ENCODE measurements at regions not wholly inside any gene's neighbourhood (a gene's known extent, or its start where the extent isn't known, plus 50 kb on each side); places are given as distances from the start of the nearest gene placed in this dataset.
A peak's percentile ranks its signal among the peaks of the same experiment; 100 is the strongest.

DNA sequence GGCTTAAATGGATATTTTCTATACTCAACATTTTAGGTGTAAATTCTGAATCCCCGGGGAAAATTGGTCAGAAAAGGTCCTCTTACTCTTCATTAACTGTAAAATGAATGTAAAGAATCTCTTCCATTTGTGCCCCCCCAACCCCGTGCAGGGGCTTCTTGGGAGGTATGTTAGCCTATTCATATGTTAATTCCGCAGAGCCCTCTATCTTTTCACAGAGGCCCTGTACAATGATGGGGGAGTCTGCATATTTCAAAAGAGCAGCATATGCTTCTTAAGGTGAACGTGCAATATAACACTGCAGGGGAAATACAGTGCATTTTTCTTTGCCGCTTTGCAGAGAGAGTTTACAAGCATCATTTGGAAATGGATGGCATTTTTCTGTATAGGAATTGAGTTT lies 88.5 kb upstream of the CXorf66 start:
- no peaks in the 10 kb centered on the region for H3K9me3 Mint-ChIP-seq (ENCODE audit: low read depth)
- H3K36me3 Mint-ChIP-seq (ENCODE audit: insufficient read depth): no peaks in the 10 kb centered on the region
- H3K27me3 Mint-ChIP-seq: peaks cover 73% of the 10 kb centered on the region
- DNase-seq (ENCODE audit: low spot score, unreplicated experiment): no peak
- no peak overlapping the region for H3K4me3 Mint-ChIP-seq (ENCODE audit: low read depth)
- H3K27ac Mint-ChIP-seq: no peak overlapping the region
- peaks cover 4% of the 10 kb centered on the region for H3K4me1 Mint-ChIP-seq (ENCODE audit: low read depth)
- TF ChIP-seq, protein P1, sequence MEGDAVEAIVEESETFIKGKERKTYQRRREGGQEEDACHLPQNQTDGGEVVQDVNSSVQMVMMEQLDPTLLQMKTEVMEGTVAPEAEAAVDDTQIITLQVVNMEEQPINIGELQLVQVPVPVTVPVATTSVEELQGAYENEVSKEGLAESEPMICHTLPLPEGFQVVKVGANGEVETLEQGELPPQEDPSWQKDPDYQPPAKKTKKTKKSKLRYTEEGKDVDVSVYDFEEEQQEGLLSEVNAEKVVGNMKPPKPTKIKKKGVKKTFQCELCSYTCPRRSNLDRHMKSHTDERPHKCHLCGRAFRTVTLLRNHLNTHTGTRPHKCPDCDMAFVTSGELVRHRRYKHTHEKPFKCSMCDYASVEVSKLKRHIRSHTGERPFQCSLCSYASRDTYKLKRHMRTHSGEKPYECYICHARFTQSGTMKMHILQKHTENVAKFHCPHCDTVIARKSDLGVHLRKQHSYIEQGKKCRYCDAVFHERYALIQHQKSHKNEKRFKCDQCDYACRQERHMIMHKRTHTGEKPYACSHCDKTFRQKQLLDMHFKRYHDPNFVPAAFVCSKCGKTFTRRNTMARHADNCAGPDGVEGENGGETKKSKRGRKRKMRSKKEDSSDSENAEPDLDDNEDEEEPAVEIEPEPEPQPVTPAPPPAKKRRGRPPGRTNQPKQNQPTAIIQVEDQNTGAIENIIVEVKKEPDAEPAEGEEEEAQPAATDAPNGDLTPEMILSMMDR (IDR thresholded peaks at IDR 0.05; ENCODE audit: unreplicated experiment): no peak

DNA sequence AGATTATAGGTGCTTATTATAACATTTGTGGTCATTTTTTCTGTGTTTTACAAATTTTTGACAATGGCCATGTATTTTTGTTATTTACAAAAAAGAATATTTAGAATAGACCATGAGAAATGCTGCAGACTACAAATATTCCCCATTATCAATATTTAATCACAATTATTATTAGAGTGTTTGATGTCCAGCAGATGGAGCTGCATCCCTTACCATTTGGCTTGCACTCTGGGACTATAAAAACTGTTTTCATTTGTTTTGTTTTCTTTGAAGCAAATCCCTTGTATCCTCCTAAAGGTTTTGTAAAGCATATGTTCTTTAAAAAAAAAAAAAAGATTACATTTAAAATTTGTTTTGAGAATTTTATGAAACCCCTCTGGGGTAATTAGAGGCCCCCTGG lies 85.6 kb upstream of the CXorf66 start:
- Mint-ChIP-seq H3K4me3 (ENCODE audit: low read depth) (no peak overlapping the region), H3K36me3 (ENCODE audit: insufficient read depth) (no peaks in the 10 kb centered on the region), H3K27me3 (peaks cover 62% of the 10 kb centered on the region), H3K27ac (no peak overlapping the region), H3K9me3 (ENCODE audit: low read depth) (no peaks in the 10 kb centered on the region), H3K4me1 (ENCODE audit: low read depth) (no peaks in the 10 kb centered on the region)
- no peak for DNase-seq (ENCODE audit: low spot score, unreplicated experiment)
- TF ChIP-seq, protein P1 (IDR thresholded peaks at IDR 0.05; ENCODE audit: unreplicated experiment): peak; percentile 64

DNA sequence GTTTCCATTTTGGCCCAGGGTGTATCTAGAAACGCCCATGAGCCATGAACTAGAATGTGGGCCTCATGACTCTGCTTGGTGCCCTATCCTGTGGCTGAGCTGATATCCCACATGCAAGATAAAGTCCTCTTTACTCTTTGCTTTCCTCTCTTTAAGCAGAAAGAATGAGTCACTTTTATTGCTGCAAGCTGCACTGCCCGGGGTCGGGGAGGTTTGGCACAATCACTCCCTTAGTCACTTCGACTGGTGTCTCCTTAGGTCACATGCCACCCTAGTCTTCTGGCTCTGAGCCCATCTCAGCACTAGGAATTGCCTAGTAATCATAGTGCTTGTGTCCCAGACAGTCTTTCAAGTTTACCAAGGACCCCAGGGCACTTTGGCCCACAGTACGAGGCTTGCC lies 75.1 kb upstream of the CXorf66 start:
- no peaks in the 10 kb centered on the region for H3K4me1 Mint-ChIP-seq (ENCODE audit: low read depth)
- H3K27ac Mint-ChIP-seq: no peak overlapping the region
- no peak for DNase-seq (ENCODE audit: low spot score, unreplicated experiment)
- H3K9me3 Mint-ChIP-seq (ENCODE audit: low read depth): no peaks in the 10 kb centered on the region
- H3K36me3 Mint-ChIP-seq (ENCODE audit: insufficient read depth): no peaks in the 10 kb centered on the region
- TF ChIP-seq, protein P1 (IDR thresholded peaks at IDR 0.05; ENCODE audit: unreplicated experiment): no peak
- H3K4me3 Mint-ChIP-seq (ENCODE audit: low read depth): no peak overlapping the region
- peaks cover 28% of the 10 kb centered on the region for H3K27me3 Mint-ChIP-seq

DNA sequence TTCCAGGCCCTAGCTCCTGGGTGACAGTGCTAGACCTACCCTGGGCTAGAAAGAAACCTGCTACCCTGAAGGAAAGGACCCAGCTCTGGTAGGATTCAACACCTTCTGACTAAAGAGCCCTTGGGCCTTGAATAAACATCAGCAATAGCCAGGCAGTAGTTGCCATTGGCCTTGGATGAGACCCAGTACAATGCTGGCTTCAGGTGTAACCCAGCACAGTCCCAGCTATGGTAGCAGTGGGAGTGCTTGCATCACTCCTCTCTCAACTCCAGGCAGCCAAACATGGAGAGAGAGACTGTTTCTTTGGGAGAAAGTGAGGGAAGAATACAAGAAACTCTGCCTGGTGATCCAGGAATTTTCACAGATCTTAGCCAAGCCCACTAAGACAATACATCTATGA lies 73.5 kb upstream of the CXorf66 start:
- H3K36me3 Mint-ChIP-seq (ENCODE audit: insufficient read depth): no peaks in the 10 kb centered on the region
- no peaks in the 10 kb centered on the region for H3K9me3 Mint-ChIP-seq (ENCODE audit: low read depth)

DNA sequence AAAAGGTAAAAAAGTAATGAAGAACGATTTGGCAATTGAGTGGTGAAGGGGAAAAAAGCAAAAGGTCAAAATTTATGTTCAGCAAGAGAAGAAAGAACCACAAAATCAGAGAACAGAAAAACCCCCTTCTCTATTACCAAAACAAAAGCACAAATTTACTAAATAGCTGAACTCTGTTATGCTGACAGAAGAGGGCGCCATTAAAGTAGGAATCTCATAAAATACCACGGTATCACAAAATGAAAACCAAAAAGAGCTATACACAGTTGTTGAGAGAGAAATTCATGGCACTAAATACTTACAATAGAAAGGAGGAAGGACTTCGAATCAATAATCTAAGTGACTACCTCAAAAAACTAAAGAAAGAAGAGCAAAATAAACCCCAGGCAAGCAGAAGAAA lies 69.6 kb upstream of the CXorf66 start:
- Mint-ChIP-seq H3K36me3 (ENCODE audit: insufficient read depth) (no peaks in the 10 kb centered on the region), H3K4me1 (ENCODE audit: low read depth) (no peaks in the 10 kb centered on the region)
- DNase-seq (ENCODE audit: low spot score, unreplicated experiment): no peak

More for the DNA sequence above, 73.5 kb upstream of the CXorf66 start:
- TF ChIP-seq, protein P1 (IDR thresholded peaks at IDR 0.05; ENCODE audit: unreplicated experiment): no peak
- H3K27ac Mint-ChIP-seq: no peak overlapping the region
- H3K4me3 Mint-ChIP-seq (ENCODE audit: low read depth): no peak overlapping the region
- H3K27me3 Mint-ChIP-seq: peaks cover 27% of the 10 kb centered on the region
- H3K4me1 Mint-ChIP-seq (ENCODE audit: low read depth): no peaks in the 10 kb centered on the region
- DNase-seq (ENCODE audit: low spot score, unreplicated experiment): no peak

More for the DNA sequence above, 69.6 kb upstream of the CXorf66 start:
- TF ChIP-seq, protein P1 (IDR thresholded peaks at IDR 0.05; ENCODE audit: unreplicated experiment): peak; percentile 68
- Mint-ChIP-seq H3K4me3 (ENCODE audit: low read depth) (no peak overlapping the region), H3K27ac (no peak overlapping the region), H3K27me3 (peaks cover 20% of the 10 kb centered on the region), H3K9me3 (ENCODE audit: low read depth) (no peaks in the 10 kb centered on the region)
